ENCODE measurements at regions not wholly inside any gene's neighbourhood (a gene's known extent, or its start where the extent isn't known, plus 50 kb on each side); places are given as distances from the start of the nearest gene placed in this dataset.

DNA sequence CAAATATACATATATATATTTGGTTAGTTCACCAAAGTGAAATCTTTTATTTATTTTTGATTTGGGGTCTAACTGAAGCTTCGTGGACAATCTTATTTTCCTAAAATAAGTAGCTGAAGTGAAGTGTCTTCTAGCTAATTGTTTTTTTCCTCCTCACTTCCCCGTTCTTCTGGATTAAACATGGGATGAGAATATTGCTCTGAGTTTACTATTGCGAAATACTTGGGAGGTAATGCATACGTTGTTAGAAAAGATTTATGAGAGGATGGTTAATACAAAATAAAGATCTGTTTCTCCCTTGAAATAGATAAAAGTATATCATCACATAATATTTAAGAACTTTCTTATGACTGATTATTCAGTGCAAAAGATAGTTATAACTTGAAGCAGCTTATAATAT lies 228.3 kb upstream of the TPK1 start:
- TF ChIP-seq, protein P1, sequence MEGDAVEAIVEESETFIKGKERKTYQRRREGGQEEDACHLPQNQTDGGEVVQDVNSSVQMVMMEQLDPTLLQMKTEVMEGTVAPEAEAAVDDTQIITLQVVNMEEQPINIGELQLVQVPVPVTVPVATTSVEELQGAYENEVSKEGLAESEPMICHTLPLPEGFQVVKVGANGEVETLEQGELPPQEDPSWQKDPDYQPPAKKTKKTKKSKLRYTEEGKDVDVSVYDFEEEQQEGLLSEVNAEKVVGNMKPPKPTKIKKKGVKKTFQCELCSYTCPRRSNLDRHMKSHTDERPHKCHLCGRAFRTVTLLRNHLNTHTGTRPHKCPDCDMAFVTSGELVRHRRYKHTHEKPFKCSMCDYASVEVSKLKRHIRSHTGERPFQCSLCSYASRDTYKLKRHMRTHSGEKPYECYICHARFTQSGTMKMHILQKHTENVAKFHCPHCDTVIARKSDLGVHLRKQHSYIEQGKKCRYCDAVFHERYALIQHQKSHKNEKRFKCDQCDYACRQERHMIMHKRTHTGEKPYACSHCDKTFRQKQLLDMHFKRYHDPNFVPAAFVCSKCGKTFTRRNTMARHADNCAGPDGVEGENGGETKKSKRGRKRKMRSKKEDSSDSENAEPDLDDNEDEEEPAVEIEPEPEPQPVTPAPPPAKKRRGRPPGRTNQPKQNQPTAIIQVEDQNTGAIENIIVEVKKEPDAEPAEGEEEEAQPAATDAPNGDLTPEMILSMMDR (IDR thresholded peaks at IDR 0.05; ENCODE audit: low read length), result no peak
- no peak for TF ChIP-seq EZH2 (IDR thresholded peaks at IDR 0.05; ENCODE audit: borderline replicate concordance, low read length)

All from OCI-LY1 (cell line).